GM12878 (cell line): ENCODE measurements at regions not wholly inside any gene's neighbourhood (a gene's known extent, or its start where the extent isn't known, plus 50 kb on each side); places are given as distances from the start of the nearest gene placed in this dataset.

Source experiments
- ATAC-seq: fragments of 200-7000 bp; cut with Tn5 transposase; 3 replicates; pipeline ENCODE4 v1.9.1; 2020; ENCODE audit warnings: mild to moderate bottlenecking, moderate library complexity
- BruUV-seq: library from RNA; stranded (reverse); fragments of 400-500 nt; replicated peaks from 2 replicates; lab custom pipeline; 2021; lab: Mats Ljungman, UMichigan
- CTCF ChIA-PET: fragments of 300-600 bp; sonication (Branson Sonifier 250); formaldehyde crosslinking; extraction: SDS; loops from one replicate; lab custom pipeline; 2021; ENCODE audit warnings: inconsistent platforms; lab: Yijun Ruan, JAX
- POLR2A ChIA-PET: fragments of 350-600 bp; formaldehyde crosslinking; extraction: SDS; loops from one replicate; lab custom pipeline; 2021; ENCODE audit warnings: inconsistent platforms; lab: Charles Lee
- RAD21 ChIA-PET: fragments of 300-600 bp; sonication (Branson Sonifier 250); formaldehyde crosslinking; loops from one replicate; lab custom pipeline; 2023; ENCODE audit warnings: antibody characterized with exemption; ENCODE audit not compliant: unreplicated experiment; lab: Charles Lee
- SMC1A ChIA-PET: fragments of 300-600 bp; sonication (Branson Sonifier 250); formaldehyde crosslinking; loops from one replicate; lab custom pipeline; 2023; ENCODE audit not compliant: unreplicated experiment, uncharacterized antibody; lab: Charles Lee
- DNase-seq: peaks from one replicate; pipeline ENCODE4 v3.0.0-alpha.2; 2011; ENCODE audit warnings: low read depth, low spot score
- FAIRE-seq: peaks from 3 replicates; lab custom pipeline; 2011; peaks lifted over from hg19 to GRCh38; lab: Jason Lieb, UNC
- H2AFZ ChIP-seq: 2 replicates; pipeline ENCODE4 v1.6.0; 2011; ENCODE audit warnings: low read depth, low read length, control low read depth; ENCODE audit not compliant: control insufficient read depth
- H3K27ac ChIP-seq: 2 replicates; pipeline ENCODE4 v1.5.1; 2011; ENCODE audit warnings: control low read depth; ENCODE audit not compliant: control insufficient read depth, insufficient read depth
- H3K27me3 ChIP-seq, 2 experiments: replicated peaks in 1 of 2; 2 replicates each; pipeline versions ENCODE4 v1.6.0 to v1.6.1; 2011; ENCODE audit warnings: low read length in 1 of 2; ENCODE audit not compliant: control insufficient read depth in 2 of 2, insufficient read depth in 2 of 2
- H3K36me3 ChIP-seq, 2 experiments: 2 replicates each; pipeline ENCODE4 v1.5.1; 2011; ENCODE audit warnings: low read length in 1 of 2; ENCODE audit not compliant: control insufficient read depth in 2 of 2, insufficient read depth in 2 of 2
- H3K4me1 ChIP-seq: 2 replicates; pipeline ENCODE4 v1.6.1; 2011; ENCODE audit warnings: mild to moderate bottlenecking, low read length, moderate library complexity, mixed read lengths; ENCODE audit not compliant: control insufficient read depth, insufficient read depth
- H3K4me2 ChIP-seq: 2 replicates; pipeline ENCODE4 v1.6.0; 2011; ENCODE audit warnings: control low read depth; ENCODE audit not compliant: control insufficient read depth, insufficient read depth
- H3K4me3 ChIP-seq: fragments of 200-600 bp; sonication (generic); 2 replicates; pipeline ENCODE4 v1.5.1; 2016
- H3K79me2 ChIP-seq: 2 replicates; pipeline ENCODE4 v1.6.0; 2011; ENCODE audit warnings: low read length; ENCODE audit not compliant: control insufficient read depth, insufficient read depth
- H3K9ac ChIP-seq: 2 replicates; pipeline ENCODE4 v1.8.0; 2011; ENCODE audit warnings: low read length, control low read depth, mixed read lengths; ENCODE audit not compliant: control insufficient read depth, insufficient read depth
- H3K9me3 ChIP-seq: replicated peaks from 3 replicates; pipeline ENCODE4 v1.5.1; 2011; ENCODE audit warnings: mild to moderate bottlenecking, low read length; ENCODE audit not compliant: control insufficient read depth, insufficient read depth
- H4K20me1 ChIP-seq: 2 replicates; pipeline ENCODE4 v1.6.0; 2011; ENCODE audit not compliant: control insufficient read depth, insufficient read depth
- ATF7 ChIP-seq: fragments of 450-650 bp; IDR thresholded peaks from 2 replicates; pipeline ENCODE4 v1.6.1; 2016; ENCODE audit warnings: low read depth, mild to moderate bottlenecking
- BRCA1 ChIP-seq: IDR thresholded peaks from 2 replicates; pipeline ENCODE4 v1.6.1; 2011; ENCODE audit warnings: low read depth, low read length, improper control_type of control experiment
- FOXK2 ChIP-seq: fragments of 450-650 bp; IDR thresholded peaks from 2 replicates; pipeline ENCODE4 v1.6.1; 2017; ENCODE audit warnings: mild to moderate bottlenecking, moderate library complexity
- GATAD2B ChIP-seq: fragments of 450-650 bp; conservative IDR thresholded peaks from 2 replicates; pipeline ENCODE4 v1.6.1; 2017; ENCODE audit warnings: low read depth, mild to moderate bottlenecking, moderate library complexity
- NFXL1 ChIP-seq: fragments of 450-650 bp; IDR thresholded peaks from 2 replicates; pipeline ENCODE4 v1.6.1; 2017; ENCODE audit warnings: antibody characterized with exemption, mild to moderate bottlenecking, borderline replicate concordance
- NRF1 ChIP-seq: conservative IDR thresholded peaks from 2 replicates; pipeline ENCODE4 v1.6.1; 2011; ENCODE audit warnings: mild to moderate bottlenecking, low read depth, low read length, improper control_type of control experiment
- RAD21 ChIP-seq: IDR thresholded peaks from 2 replicates; pipeline ENCODE4 v1.6.1; 2011; ENCODE audit warnings: mild to moderate bottlenecking, low read depth, low read length, moderate library complexity; ENCODE audit not compliant: insufficient read depth
- RFX5 ChIP-seq: IDR thresholded peaks from 2 replicates; pipeline ENCODE4 v1.6.1; 2011; ENCODE audit warnings: low read depth, low read length, improper control_type of control experiment
- SMAD1 ChIP-seq: fragments of 450-650 bp; IDR thresholded peaks from 2 replicates; pipeline ENCODE4 v1.6.1; 2018; ENCODE audit warnings: mild to moderate bottlenecking, low read depth; ENCODE audit not compliant: partially characterized antibody
- SMARCA5 ChIP-seq: fragments of 450-650 bp; IDR thresholded peaks from 2 replicates; pipeline ENCODE4 v1.6.1; 2017; ENCODE audit warnings: mild to moderate bottlenecking
- SPI1 ChIP-seq: IDR thresholded peaks from 2 replicates; pipeline ENCODE4 v1.6.1; 2011; ENCODE audit warnings: low read depth, mild to moderate bottlenecking, low read length, moderate library complexity, borderline replicate concordance; ENCODE audit not compliant: insufficient read depth
- TBL1XR1 ChIP-seq: IDR thresholded peaks from 2 replicates; pipeline ENCODE4 v1.6.1; 2012; ENCODE audit warnings: low read depth, low read length, improper control_type of control experiment
- ZNF274 ChIP-seq: IDR thresholded peaks from one replicate; pipeline ENCODE4 v1.8.0; 2011; ENCODE audit not compliant: insufficient read length, insufficient read depth
- WGBS: methylation state at CpG from one replicate; pipeline ENCODE4 v1.1.6; 2016; ENCODE audit warnings: low lambda C conversion rate; ENCODE audit not compliant: insufficient replicate concordance, insufficient coverage; ENCODE audit errors: missing lambda C conversion rate; 5-methylcytosine and 5-hydroxymethylcytosine counted together
- in situ Hi-C: fragments of 300-500 bp; cut with MboI; formaldehyde crosslinking; loops from 9 replicates; pipeline ENCODE4 v1.14.3; 2018; ENCODE audit warnings: mixed read lengths
- intact Hi-C: fragments of 100-400 bp; cut with micrococcal nuclease; formaldehyde crosslinking; loops from one replicate; pipeline ENCODE4 v1.14.2; 2022; ENCODE audit not compliant: unreplicated experiment
- TF ChIP-seq, protein P1 (sequence below): IDR thresholded peaks from 2 replicates; pipeline ENCODE4 v1.6.1; 2012; ENCODE audit warnings: low read depth, low read length, improper control_type of control experiment
- TF ChIP-seq, protein P2 (sequence below): fragments of 450-650 bp; IDR thresholded peaks from 2 replicates; pipeline ENCODE4 v1.6.1; 2017; ENCODE audit warnings: mild to moderate bottlenecking

DNA sequence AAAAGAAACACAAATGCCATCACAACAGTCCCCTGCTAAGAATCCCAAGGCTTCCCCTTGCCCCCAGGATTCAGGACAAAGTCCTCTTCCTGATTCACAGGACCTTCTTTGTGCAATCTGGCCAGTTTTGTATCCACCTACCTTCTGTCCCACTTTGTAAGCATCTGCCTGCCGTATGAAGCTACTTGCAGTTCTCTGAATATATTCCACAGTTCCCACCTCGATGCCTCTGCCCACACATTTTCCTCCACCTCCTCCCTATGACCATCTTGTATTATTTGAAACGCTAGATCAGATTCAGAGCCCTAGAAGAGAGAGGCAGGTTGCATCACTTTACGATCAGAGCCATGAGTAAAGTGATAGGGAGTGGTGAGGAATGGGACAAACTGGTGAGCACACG is 159.2 kb upstream of the XYLT1 start:
- H3K4me2 ChIP-seq: no peak overlapping the region
- TF ChIP-seq ATF7 (no peak), NFXL1 (no peak), SMARCA5 (no peak), FOXK2 (no peak), TBL1XR1 (no peak), RFX5 (no peak), BRCA1 (no peak), RAD21 (no peak), ZNF274 (no peak), NRF1 (no peak), SMAD1 (no peak), GATAD2B (no peak), SPI1 (no peak)
- TF ChIP-seq, protein P1, sequence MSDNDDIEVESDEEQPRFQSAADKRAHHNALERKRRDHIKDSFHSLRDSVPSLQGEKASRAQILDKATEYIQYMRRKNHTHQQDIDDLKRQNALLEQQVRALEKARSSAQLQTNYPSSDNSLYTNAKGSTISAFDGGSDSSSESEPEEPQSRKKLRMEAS: no peak
- TF ChIP-seq, protein P2, sequence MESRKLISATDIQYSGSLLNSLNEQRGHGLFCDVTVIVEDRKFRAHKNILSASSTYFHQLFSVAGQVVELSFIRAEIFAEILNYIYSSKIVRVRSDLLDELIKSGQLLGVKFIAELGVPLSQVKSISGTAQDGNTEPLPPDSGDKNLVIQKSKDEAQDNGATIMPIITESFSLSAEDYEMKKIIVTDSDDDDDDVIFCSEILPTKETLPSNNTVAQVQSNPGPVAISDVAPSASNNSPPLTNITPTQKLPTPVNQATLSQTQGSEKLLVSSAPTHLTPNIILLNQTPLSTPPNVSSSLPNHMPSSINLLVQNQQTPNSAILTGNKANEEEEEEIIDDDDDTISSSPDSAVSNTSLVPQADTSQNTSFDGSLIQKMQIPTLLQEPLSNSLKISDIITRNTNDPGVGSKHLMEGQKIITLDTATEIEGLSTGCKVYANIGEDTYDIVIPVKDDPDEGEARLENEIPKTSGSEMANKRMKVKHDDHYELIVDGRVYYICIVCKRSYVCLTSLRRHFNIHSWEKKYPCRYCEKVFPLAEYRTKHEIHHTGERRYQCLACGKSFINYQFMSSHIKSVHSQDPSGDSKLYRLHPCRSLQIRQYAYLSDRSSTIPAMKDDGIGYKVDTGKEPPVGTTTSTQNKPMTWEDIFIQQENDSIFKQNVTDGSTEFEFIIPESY: no peak
- TF ChIP-seq, all 136 proteins: peak for 0
- Histone ChIP-seq H3K79me2 (no peaks in the 10 kb centered on the region), H3K9me3 (no peaks in the 10 kb centered on the region; the same call in 2 of the 3 replicates), H3K9ac (no peak overlapping the region), H4K20me1 (no peaks in the 10 kb centered on the region), H3K4me3 (no peak overlapping the region), H3K4me1 (no peaks in the 10 kb centered on the region), H3K27me3 (no peaks in the 10 kb centered on the region), H3K36me3 (no peaks in the 10 kb centered on the region), H2AFZ (no peak overlapping the region), H3K27ac (no peak overlapping the region)
- FAIRE-seq (no peak), ATAC-seq (no peak), DNase-seq (no peak)
- intact Hi-C loops: no loop called here
- ChIA-PET CTCF (no interaction called here), RAD21 (no interaction called here), SMC1A (no interaction called here), POLR2A (no interaction called here)
- 18% methylated on average over 5 of the region's 5 CpGs for WGBS
- no TSS peak for BruUV-seq
- in situ Hi-C loops: no loop called here
